HG03439 (cell line): ENCODE measurements at regions not wholly inside any gene's neighbourhood (a gene's known extent, or its start where the extent isn't known, plus 50 kb on each side); places are given as distances from the start of the nearest gene placed in this dataset.

Experiments used
- ATAC-seq: cut with Tn5 transposase; IDR thresholded peaks from one replicate; pipeline ENCODE4 v1.9.1; 2021; ENCODE audit warnings: mild to moderate bottlenecking, moderate library complexity; ENCODE audit not compliant: unreplicated experiment

DNA sequence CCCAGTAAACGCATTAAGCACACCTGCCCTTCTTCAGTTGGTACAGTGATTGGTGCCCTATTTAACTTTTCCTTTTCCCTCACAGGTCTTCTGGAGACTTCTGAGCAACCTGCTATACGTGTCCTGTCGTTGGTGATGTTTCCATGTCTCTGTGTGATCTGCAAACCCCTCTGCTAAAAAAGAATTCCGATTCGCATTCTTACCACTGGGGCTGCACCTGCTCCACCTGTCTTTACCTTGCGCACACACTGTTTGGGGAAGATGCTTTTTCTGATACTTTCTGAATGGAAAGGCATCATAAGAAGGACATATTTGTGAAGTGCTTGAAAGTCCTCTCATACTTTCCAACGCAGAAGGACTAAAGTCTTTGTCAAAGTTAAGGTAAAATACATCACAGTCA, 323.9 kb upstream of the SOX11 start:
- ATAC-seq = no peak

DNA sequence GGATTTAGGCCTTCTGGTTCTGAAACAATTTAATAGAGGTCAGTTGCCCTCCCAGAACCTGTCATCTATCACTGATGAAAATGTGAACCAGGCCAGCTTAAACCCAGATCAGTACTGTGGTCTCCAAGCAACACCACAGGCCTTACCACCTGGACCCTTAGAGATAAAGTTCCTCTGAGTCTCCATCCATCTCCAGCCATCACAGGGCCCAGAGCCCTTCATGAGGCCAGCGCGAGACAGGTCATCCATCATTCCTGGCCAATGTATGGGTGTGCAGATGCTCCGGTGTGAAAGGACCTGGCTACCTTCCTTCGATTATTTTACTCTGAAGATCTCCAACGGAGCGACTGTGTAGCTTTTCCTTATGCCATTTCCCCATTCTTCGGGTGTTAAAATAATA, 322.7 kb upstream of the SOX11 start:
- ATAC-seq = no peak

DNA sequence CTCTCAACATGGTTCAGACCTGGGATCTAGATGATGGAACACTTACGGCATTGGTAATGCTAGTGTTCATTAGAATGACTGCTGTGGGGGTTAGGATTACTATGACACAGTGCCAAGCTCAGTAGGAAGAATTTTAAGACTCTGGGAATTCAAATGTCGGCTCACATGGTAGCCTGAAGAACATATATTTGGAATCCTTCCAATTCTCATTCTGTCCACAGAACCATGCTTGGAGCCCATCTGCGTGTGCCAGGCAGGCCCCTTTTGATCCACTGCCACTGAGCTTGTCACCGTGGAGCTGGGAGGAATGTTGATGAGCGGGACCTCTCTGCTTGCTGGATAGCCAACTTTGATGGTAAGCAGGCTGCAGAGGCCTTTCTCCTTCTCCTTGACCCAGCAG, 322.0 kb upstream of the SOX11 start:
- no peak for ATAC-seq

DNA sequence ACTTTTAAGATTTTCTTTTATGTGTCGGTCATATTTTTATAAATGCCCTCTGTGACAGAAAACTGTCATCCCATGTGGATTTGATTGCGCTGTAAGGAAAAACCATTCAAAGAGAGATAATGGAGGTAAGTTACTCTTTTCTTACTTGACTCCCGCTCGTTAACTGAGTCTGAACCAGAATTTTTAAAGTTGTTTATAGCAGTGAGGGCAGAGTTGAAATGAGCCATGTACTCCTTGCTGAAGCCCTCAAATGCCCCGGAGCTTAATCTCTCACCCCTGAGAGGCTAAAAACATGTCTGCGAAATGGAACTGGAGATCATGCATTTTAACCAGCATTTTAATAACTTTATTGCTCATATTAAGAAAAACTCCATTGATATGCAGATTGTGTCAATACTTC, 320.0 kb upstream of the SOX11 start:
- ATAC-seq = no peak

DNA sequence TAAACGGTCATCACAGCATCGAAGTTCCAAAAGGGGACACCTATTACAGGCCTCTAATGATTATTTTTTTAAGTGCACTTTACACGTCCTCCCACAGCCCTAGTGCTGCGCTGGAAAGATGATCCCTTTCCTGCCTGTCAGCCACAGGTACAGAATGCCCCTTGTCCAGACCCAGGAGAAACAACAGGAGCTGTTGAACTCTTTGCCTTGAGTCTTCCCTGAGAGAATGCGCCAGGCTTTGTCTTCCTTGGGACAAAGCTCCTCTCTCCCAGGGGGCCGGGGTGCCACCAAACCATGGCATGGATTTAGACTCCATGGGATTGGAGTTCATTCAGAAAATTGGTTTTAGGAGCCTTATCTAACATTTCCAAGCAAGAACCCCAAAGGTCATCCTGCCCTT, 319.0 kb upstream of the SOX11 start:
- no peak for ATAC-seq

DNA sequence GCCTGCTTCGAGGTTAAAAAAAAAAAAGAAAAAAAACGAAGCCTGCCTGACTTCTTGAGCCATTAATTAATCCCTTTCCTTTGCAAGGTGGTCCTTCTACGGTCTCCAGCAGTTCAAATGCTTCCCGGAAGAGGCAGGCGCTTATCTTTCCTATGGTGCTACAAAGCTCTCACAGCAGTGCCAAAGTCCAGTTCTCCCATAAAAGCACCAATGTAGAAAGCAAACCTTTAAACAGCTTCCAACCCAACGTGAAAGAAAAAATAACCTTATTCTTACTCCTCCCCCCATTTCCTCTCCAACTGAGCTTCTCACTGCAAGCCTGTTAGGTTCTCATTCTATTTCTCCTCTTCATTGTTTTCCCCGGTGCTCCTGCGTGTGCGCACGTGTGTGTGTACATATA, 317.4 kb upstream of the SOX11 start:
- no peak for ATAC-seq

DNA sequence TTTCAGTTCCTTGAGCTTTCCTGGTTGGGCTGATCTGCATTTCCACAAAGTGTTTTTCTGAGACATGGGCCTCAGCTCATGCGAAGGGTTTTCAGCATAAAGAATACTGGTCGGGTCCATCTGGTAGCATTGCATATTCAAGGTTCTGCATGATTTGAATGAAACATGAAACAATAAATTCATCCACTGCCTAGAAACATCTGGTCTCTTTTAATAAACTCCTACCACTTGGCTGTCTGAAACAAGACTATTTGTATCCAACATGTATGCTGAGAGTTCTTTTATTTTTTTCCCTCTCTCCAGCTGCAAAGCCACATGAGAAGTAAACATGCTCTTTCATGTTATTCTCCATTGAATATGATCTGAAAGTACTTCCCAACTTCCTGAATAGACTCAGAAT, 314.9 kb upstream of the SOX11 start:
- ATAC-seq = no peak

DNA sequence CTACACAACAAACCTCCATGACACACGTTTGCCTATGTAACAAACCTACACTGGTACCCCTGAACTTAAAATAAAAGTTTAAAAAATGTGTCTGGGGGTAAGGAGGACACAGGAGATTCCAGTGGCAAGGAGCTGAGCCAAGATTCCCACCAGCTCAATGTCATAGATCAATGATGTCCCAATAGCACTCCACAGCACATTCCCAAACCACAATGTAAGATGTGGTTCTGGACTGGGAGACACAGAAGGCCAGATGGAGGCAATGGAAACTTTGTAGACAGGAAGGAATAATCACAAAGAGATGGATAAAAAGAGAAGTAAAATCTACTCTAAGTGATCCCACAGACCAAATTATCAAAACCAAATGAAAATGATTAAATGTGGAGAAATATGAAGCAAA, 312.4 kb upstream of the SOX11 start:
- ATAC-seq = no peak

DNA sequence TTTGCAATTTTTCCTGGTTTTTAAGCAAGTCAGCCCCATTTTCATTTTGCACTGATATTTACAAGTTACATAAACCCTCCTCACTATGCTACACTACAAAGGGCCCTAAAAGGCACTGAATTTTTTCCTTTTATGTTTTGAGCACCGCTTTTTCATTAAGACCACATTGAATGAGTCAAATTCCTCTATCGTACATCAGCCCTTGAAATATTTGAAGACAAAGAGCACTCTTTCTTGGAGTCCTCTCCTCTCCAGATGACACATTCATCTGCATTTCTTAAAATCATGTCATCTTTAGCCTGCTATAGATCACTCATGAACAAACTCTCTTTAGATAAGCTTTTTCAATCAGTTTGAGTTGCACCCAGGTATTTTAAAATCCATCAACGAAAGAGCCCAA, 306.6 kb upstream of the SOX11 start:
- ATAC-seq = no peak

DNA sequence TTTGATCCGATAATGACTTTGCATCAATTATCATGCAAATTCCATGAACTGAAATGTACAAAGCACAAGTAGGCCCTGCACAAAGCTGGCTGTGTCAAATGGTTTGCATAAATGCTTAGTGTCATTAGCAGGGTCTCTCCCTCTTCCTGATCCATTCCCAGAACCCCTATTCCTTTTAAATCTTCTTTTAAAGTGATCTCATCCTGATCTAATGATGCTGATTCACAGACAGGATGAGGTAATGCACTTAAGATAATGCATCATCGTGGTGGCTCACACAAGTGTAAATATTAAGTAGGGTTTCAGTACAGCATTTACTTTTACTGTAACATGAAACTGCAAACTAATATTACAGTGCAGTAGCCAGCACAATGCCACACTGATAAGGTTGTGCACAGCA, 304.8 kb upstream of the SOX11 start:
- no peak for ATAC-seq

DNA sequence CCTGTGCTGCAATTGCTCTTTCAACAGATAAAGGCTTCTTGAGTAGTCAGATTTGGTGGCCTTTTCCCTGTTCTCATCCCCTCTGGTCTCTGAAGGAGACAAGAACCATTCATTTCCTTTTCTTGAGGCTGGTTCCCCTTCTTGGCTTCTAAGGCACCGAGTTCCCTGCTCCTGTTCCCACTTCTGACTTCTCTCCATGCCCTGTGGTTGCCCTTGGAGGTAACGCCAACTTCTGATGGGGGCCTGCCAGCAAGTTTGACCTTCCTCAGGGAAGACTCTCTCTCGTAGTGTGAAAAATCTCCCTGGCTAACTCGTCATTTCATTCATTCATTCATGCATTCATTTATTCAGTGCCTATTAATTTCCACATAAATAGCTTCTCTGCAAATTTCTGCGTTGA, 302.4 kb upstream of the SOX11 start:
- no peak for ATAC-seq

DNA sequence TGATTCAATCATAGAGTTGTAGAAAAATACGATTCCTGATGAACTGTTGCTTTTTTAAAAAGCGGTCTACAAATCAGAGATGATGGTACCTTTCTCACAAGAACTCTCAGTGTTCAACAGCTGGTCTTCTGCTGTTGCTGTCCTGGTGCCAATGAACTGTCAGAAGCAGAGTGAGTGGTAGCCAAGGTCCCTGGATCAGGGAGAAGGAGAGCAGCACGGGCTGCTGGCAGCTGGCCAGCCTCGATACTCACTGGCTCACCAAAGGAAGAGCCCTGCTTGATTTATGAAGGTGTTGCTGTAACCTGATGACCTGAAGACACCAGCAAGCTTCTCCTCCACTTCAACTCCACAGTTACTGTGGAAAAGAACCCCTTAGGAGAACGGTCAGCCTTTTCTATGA, 300.8 kb upstream of the SOX11 start:
- ATAC-seq = no peak

DNA sequence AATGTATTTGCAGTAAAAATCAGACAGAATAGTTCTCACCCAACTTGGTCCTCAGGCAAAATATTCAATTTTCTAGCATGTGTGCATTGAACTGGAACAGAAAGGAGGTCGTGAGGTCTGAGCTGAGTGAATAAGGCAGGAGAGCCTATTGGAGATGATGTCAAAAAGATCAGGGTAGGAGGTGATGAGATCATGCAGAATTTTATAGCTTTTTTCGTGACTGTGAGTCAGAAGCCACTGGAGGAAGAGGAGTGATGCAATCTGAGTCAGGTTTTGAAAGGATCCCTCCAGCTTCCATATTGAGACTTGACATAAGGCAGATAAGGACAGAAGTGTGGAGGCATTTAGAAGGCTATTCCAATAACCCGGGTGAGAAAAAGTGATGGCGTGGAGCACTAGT, 299.5 kb upstream of the SOX11 start:
- ATAC-seq = no peak

DNA sequence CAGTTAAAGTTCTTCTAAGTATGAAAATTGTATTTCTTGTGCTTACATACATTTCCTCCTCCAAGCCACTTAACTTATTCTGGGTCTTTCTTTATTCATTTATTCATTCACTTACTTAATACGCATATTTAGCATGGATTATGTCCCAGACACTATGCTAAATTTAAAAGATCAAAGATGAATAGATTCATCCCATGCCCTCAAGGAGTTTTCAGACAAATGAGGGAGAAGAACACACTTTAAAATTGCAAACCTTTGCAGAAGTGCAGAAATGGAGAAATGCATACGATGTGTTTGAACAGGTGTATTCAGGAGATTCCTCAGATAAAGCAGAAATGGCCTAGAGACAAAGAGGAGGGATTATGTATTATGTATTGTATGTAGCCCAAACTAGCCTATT, 298.7 kb upstream of the SOX11 start:
- ATAC-seq = no peak

DNA sequence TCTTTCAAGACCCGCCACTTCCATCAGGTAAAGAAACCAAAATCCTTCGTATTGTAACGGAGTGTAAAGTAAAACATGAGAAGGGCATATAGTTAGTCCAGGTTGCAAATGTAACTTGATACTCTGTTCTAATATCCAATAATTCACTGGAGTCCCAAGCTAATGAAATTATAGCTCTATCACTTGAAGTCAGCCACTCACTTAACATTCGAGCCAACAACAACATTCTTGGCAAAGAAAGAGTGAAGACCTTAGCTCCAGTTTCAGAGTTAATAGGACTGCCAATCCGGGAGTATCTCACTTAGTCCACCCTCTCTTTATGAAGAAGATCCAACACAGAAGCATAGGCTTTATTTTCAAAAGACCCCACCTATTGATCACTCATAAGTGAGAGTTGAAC, 298.0 kb upstream of the SOX11 start:
- ATAC-seq = no peak

DNA sequence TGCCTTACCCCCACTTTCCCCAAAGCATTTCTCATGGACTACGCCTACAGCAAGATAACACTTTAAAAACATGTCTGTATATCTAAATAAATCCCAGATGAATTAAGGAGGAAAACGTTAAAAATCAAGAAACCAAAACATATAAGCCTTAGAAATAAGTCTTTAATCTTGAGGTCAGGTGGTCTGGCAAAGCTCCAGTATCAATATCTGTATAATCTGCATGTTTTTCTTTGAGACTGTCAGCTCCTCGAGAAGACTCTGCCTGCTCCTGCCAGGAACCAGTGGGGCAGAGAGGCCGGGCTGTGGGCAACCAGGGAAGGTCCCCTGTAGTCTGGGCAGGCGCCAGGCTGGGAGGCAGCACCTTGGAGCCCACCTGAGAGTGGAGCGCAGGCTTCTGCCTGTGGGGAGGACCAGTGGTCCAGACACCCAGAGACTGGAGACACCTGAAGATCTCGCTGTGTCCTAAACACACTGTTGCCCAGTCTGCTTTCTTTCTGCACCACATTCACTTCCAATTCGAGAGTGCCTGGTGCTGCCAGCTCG, 291.0 kb upstream of the SOX11 start:
- ATAC-seq = no peak

DNA sequence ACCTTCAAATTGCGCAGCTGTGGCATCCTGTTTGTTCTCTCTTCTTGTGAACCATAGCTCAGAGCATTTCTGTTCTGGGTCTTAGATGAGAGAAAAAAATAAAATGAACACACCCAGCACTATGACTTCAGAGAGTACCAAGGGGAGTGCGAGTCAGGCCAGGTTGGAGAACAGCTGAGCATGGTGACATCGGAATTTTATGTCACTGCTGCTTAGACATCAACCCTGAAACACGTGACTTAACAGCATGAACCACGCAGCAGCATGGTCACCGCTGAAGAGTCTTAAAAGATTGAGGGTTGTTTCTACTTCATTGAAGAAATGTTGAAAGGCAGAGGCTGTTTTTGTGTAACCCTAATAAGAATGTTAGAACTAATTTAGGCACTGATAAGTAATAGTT, 288.8 kb upstream of the SOX11 start:
- no peak for ATAC-seq

DNA sequence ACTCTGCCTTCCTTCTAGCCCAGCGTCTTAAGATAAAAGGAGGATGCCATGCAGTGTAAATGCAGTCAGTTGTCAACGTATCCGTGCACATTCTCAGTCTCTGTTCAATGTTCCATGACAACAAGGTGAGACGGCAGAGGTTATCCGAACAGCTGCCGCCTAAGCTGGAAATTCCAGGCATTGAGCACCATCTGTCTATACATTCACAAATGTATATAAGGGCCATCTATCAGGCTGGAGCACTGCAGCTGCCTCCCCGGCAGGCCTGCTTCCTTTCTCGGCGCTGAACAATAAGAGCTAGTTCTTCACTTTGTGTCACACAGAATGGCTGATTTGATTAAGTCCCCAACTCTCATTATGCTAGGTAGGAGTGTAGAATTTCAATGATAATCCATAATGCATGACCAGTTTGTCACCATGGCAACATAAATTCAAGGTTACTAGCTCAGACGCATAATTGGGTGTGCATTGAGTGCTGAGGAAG, 282.2 kb upstream of the SOX11 start:
- no peak for ATAC-seq

DNA sequence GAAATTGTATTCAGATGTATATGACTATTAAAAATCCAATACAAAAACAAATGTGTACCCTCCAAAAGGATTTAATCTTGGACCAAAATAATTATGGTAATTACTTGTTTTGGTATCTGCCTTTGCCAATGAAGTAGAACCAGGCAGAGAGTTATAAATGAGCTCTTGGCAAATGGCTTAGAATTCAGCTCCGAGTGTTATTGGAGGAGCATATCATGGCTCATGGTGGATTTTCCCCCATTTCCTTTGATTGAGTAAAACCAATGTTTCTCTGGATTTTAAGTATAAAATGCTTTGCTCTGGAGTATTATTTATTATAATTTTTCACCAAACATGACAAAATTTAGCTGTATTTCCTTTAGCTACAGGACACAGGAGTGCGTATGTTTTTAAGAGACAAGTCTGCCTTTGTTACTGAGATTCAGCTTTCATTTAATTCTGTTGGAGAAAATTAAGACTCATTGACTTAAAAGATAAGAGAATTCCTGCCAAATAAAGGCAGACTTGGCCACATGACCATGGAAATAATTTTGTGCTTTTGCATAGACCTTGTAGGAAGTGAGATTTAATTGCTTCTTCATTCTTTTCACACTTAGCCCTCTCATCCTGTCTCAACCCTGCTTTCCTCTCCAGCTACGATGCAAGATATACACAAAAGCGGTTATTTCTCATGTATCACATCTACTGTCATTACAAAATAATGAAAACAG, 281.0 kb upstream of the SOX11 start:
- ATAC-seq = no peak

DNA sequence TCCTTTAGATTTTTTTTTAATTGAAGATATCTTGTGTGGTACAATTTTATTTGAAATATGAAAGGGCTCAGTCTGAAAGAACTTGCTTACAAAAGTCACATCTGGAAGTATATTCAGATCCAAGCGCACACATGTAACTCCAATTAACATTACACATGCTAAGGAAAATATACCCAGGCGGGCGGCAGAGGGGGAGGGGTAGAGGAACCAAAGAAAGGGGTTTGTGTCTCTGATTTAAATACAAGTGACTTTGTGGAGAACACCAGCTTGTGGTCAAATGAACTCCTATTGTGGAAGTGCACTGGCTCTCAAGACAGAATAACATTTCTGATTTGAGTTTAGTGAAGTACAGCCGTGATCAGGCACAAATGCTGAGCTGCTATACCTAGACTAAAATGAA, 280.2 kb upstream of the SOX11 start:
- no peak for ATAC-seq

DNA sequence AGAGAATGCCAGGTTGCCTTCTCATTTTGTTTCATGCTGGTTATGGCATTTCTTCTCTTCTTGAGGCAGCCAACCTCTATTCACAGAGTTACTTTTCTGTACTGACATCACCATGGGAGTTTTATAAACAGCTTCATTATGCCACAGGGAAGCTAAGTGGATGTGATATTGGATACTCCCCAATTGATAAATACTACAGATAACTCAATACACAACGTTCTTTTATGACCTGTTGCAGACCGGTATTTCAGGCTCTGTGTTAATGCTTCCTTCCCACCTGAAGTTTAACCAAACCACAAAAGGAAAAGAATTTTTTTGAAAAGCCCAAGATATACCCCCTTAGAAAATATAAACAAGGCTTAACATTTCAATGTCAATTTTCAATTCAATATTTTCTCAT, 258.3 kb upstream of the SOX11 start:
- ATAC-seq = no peak

DNA sequence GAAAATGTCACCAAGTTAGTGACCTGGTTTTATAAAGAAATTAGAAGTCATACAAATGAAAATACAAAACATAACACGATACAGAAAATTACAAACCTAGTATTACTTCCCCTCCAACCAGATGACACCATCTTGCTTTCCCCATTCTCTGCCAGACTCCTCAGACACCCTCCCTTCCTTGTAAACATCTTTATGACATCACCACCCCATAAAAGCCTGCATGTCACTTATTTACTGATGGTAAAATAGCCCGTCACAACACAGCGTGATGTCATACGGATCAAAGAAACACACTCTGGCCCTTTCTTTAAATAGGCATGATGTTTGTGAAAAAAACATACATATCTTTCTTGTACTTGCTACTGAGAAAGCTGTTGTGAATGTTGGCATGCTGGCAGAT, 254.8 kb upstream of the SOX11 start:
- ATAC-seq = no peak

DNA sequence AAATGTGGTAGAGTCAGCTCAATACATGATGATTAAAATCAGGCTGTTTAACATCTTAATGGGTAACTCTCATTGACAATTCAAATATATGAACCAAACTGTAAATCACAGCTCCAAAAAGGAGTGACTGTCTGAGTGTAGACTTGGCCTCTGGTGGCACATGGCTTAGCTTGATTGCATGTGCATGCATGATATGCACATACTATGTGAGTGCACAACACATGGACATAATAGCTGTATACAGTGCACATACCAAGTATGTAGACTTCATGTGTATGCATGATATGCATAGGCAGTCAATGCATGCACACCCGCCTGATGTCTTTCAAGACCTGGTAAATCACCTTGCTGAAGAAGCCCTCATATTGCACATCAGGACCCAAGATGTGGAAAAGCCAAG, 252.0 kb upstream of the SOX11 start:
- ATAC-seq = no peak
